Parathyroid adenoma (tissue), 2 donors: ENCODE measurements at regions not wholly inside any gene's neighbourhood (a gene's known extent, or its start where the extent isn't known, plus 50 kb on each side); places are given as distances from the start of the nearest gene placed in this dataset.
"Not testable (repeated sequence)": the region's sequence is repeated elsewhere in the genome, so short reads cannot be mapped to it uniquely, and the experiment has no call there.

Experiments used
- H2AFZ ChIP-seq: fragments of 300-600 bp; sonication (generic); one replicate; pipeline ENCODE4 v1.7.0; 2017; ENCODE audit warnings: antibody characterized with exemption, mild to moderate bottlenecking
- H3K27ac ChIP-seq: fragments of 300-600 bp; sonication (generic); one replicate; pipeline ENCODE4 v1.7.0; 2017
- H3K27me3 ChIP-seq: fragments of 300-600 bp; sonication (generic); one replicate; pipeline ENCODE4 v1.7.0; 2017; ENCODE audit warnings: low read length; ENCODE audit not compliant: control insufficient read depth, insufficient read depth
- H3K36me3 ChIP-seq: fragments of 300-600 bp; sonication (generic); one replicate; pipeline ENCODE4 v1.7.0; 2017; ENCODE audit warnings: low read length; ENCODE audit not compliant: control insufficient read depth, insufficient read depth
- H3K4me1 ChIP-seq: fragments of 300-600 bp; sonication (generic); one replicate; pipeline ENCODE4 v1.7.0; 2017; ENCODE audit warnings: control low read depth
- H3K4me2 ChIP-seq: fragments of 300-600 bp; sonication (generic); one replicate; pipeline ENCODE4 v1.7.0; 2017; ENCODE audit warnings: low read length
- H3K4me3 ChIP-seq: fragments of 300-600 bp; sonication (generic); one replicate; pipeline ENCODE4 v1.7.0; 2017; ENCODE audit warnings: low read depth, low read length
- H3K79me2 ChIP-seq: fragments of 300-600 bp; sonication (generic); one replicate; pipeline ENCODE4 v1.7.0; 2017; ENCODE audit warnings: control low read depth
- H3K9ac ChIP-seq: fragments of 300-600 bp; sonication (generic); one replicate; pipeline ENCODE4 v1.7.0; 2017; ENCODE audit warnings: mild to moderate bottlenecking
- H3K9me3 ChIP-seq: fragments of 300-600 bp; sonication (generic); one replicate; pipeline ENCODE4 v1.7.0; 2017; ENCODE audit warnings: low read length; ENCODE audit not compliant: control insufficient read depth
- TF ChIP-seq, protein P1 (sequence below): fragments of 300-600 bp; sonication (generic); IDR thresholded peaks from one replicate; pipeline ENCODE4 v1.7.0; 2017; ENCODE audit warnings: antibody characterized with exemption, mild to moderate bottlenecking
- donor health status: primary hyperparathyroidism.

DNA sequence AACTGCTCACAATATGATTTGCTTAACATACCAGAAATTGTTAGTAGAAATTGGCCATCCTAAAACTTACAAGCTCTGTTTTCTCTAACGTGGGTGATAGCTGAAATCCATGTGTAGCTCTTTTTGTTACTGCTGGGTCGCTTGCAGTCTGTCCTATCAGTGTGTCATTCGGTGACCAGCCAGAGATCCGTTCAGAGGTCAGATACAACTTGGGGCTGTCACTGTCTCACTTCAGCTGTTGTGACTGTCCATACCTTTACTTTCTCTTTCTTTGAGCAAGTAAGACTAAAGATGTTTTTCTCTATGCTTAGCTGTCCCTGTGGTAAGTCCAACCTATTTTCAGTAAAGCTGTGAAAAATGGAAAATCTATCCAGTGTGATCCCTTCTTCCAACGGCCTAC lies 282.9 kb upstream of the KCNH7 start:
- Histone ChIP-seq H3K4me3 (no peak overlapping the region), H3K4me1 (no peaks in the 10 kb centered on the region), H3K27me3 (no peaks in the 10 kb centered on the region), H2AFZ (no peak overlapping the region), H3K36me3 (no peaks in the 10 kb centered on the region), H3K9me3 (no peaks in the 10 kb centered on the region), H3K4me2 (no peak overlapping the region), H3K79me2 (no peaks in the 10 kb centered on the region), H3K9ac (no peak overlapping the region), H3K27ac (no peak overlapping the region)
- TF ChIP-seq, protein P1, sequence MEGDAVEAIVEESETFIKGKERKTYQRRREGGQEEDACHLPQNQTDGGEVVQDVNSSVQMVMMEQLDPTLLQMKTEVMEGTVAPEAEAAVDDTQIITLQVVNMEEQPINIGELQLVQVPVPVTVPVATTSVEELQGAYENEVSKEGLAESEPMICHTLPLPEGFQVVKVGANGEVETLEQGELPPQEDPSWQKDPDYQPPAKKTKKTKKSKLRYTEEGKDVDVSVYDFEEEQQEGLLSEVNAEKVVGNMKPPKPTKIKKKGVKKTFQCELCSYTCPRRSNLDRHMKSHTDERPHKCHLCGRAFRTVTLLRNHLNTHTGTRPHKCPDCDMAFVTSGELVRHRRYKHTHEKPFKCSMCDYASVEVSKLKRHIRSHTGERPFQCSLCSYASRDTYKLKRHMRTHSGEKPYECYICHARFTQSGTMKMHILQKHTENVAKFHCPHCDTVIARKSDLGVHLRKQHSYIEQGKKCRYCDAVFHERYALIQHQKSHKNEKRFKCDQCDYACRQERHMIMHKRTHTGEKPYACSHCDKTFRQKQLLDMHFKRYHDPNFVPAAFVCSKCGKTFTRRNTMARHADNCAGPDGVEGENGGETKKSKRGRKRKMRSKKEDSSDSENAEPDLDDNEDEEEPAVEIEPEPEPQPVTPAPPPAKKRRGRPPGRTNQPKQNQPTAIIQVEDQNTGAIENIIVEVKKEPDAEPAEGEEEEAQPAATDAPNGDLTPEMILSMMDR: no peak

DNA sequence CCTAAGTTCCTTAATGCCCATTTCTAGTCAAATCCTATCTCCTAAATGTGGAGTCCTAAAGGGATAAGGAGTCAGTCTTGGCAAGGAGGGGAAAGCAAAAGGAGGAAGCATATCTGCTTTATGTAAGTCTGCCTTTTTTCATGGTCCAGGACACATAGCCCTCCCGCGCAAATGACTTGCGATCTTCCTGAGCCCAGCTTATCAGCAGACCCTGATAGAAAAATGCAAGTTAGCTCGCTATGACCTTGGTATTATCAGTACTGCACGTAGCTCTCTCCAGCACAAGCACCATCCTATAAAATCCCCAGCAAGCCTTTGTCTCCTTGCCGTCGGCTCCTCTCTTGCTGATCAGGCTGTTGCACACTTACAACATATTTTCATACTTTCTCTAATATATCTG lies 281.4 kb upstream of the KCNH7 start:
- Histone ChIP-seq H3K4me2 (no peak overlapping the region), H3K27ac (no peak overlapping the region), H3K4me3 (no peak overlapping the region), H3K4me1 (no peaks in the 10 kb centered on the region), H3K27me3 (no peaks in the 10 kb centered on the region), H3K36me3 (no peaks in the 10 kb centered on the region), H3K9ac (no peak overlapping the region), H3K79me2 (no peaks in the 10 kb centered on the region), H3K9me3 (no peaks in the 10 kb centered on the region), H2AFZ (no peak overlapping the region)
- TF ChIP-seq, protein P1: no peak

DNA sequence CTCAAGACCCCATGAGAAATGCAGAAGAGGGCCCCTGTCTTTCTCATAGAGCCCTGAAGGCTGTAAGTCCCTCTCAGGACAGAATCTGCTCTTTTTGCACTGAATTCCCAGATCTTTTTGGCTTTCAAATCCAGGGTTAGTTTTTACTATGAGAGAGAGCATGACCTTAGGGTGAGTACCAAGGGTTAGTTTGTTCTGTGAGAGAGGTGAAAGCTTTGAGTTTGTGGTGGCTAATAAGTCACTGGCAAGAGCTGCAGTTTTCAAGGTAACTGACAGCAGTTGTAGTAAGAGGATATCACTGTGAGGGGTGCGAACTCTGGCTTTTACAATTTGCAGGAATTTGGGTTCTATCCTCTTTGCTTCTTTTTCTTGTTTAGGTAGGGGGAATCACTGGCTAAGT lies 248.4 kb upstream of the KCNH7 start:
- Histone ChIP-seq H3K36me3 (no peaks in the 10 kb centered on the region), H3K27ac (no peak overlapping the region), H2AFZ (no peak overlapping the region), H3K9me3 (no peaks in the 10 kb centered on the region), H3K4me1 (no peaks in the 10 kb centered on the region), H3K27me3 (no peaks in the 10 kb centered on the region), H3K4me2 (no peak overlapping the region), H3K4me3 (no peak overlapping the region), H3K9ac (no peak overlapping the region), H3K79me2 (no peaks in the 10 kb centered on the region)
- TF ChIP-seq, protein P1: no peak

DNA sequence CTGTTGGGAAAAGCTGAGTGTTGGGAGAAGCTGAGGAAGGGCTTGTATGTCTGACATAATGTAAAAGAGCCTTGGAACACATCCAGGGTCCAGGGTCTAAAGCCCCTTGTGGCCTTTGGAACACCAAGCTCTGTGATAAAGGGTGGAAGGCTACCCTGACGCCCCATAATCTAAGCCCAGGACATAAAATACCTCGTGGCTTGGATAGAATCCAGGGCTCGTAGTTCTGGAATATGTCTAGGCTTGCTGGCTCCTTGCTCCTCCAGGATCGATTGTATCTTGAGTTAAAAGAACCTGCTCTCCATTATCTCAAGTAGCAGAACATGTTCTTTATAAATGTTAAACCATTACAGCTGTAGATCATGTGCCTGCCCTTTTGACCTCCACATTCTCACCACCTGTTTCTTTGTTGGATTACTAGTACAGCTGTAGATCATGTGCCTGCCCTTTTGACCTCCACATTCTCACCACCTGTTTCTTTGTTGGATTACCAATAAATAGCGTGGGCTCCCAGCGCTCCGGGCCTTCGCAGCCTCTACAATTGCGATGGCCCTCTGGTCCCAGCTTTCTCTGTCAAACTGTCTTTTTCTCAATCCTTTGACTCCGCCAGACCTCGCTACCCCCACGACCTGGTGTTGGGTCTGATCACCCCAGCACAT lies 246.9 kb upstream of the KCNH7 start:
- not testable (repeated sequence) for H3K36me3 ChIP-seq, H2AFZ ChIP-seq, H3K79me2 ChIP-seq, H3K4me3 ChIP-seq, H3K27me3 ChIP-seq, H3K4me1 ChIP-seq, H3K4me2 ChIP-seq, H3K9ac ChIP-seq, H3K9me3 ChIP-seq, H3K27ac ChIP-seq

DNA sequence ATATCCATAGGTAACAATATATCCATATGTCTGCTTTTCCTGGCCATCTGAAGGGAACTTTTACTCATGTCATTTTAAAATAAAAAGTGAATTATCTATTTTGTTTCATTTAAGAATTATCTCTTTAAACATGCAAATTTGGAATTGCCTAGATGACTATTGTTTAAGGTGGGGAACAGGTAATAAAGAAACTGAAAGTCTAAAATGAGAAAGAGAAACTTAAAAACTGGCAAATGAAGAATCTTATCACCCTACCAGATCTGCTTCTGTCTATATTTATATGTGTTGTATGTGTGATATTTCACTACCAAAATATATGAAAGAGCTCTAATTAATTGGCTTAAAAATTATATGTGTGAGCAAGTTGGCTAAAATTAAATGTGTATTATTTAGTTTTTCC lies 243.2 kb upstream of the KCNH7 start:
- H3K9me3 ChIP-seq: no peaks in the 10 kb centered on the region
- no peaks in the 10 kb centered on the region for H3K36me3 ChIP-seq
- H3K4me2 ChIP-seq: no peak overlapping the region
- H3K27ac ChIP-seq: no peak overlapping the region
- no peak overlapping the region for H3K9ac ChIP-seq
- no peak overlapping the region for H3K4me3 ChIP-seq
- H3K79me2 ChIP-seq: no peaks in the 10 kb centered on the region
- no peaks in the 10 kb centered on the region for H3K4me1 ChIP-seq
- H2AFZ ChIP-seq: no peak overlapping the region
- H3K27me3 ChIP-seq: no peaks in the 10 kb centered on the region
- TF ChIP-seq, protein P1: no peak
